Midbrain (tissue), 1 donor: ENCODE measurements at regions not wholly inside any gene's neighbourhood (a gene's known extent, or its start where the extent isn't known, plus 50 kb on each side); places are given as distances from the start of the nearest gene placed in this dataset.
A peak's percentile ranks its signal among the peaks of the same experiment; 100 is the strongest.
"Not testable (repeated sequence)": the region's sequence is repeated elsewhere in the genome, so short reads cannot be mapped to it uniquely, and the experiment has no call there.

Source experiments
- DNase-seq: peaks from one replicate; lab custom pipeline; 2025; lab: John Stamatoyannopoulos, UW

DNA sequence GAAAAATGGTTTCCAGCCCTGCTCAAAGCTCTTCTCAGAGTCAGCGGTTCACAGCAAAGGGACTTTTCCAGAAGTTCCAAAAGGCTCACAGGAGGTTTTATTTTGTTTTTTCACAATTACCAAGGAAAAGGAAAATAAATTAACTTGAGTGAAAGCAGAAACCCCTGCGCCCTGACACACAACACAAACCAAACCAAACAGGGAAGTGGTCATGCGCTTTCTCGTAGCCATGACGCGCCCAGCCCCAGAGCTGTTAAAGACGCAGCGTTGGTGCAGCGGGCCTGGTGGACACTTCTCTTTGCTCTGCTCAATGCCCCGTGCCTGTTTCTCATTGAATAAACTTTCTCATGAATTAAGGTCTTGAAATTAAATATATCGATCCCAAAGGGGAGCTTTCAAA is 134.4 kb upstream of the LYZL2 start:
- DNase-seq: no peak

DNA sequence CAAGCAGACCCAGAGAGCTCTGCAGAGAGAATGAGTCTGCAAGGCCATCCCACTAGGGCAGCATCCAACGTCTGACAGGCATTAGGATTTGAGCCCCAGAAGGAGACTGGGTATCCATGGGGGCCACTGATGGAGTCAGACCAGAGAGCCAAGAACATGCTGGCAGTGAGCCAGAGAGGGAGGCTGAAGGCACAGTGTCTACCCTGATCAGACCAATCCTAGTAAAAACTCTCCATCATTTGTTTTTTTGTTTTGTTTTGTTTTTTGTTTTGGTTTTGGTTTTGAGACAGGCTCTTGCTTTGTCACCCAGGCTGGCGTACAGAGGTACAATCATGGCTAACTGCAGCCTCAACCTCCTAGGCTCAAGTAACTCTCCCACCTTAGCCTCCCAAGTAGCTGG is 133.1 kb upstream of the LYZL2 start:
- DNase-seq: no peak

DNA sequence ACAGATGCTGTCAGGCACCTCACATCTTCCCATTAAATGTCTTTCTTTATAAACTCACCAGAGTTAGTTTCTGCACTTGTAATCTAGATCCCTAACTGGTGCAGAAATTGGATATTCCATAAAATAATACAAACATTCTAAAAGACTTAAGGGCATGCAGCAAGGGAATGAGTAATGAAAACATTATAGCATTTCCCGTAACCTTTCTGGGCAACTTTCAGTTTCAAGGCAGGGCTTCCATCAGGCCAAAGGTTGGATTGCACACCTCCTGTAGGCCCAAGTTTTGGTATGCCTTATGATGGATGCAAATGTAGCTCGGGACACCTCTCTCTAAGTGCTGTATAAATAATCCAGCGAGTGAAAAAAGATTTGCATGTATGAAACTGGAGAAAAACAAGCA is 129.9 kb upstream of the LYZL2 start:
- DNase-seq: no peak

GRCh38 chr10:30758338-30758737 is 128.8 kb upstream of the LYZL2 start:
- DNase-seq: no peak

GRCh38 chr10:30756896-30757295 is 127.3 kb upstream of the LYZL2 start:
- DNase-seq: no peak

DNA sequence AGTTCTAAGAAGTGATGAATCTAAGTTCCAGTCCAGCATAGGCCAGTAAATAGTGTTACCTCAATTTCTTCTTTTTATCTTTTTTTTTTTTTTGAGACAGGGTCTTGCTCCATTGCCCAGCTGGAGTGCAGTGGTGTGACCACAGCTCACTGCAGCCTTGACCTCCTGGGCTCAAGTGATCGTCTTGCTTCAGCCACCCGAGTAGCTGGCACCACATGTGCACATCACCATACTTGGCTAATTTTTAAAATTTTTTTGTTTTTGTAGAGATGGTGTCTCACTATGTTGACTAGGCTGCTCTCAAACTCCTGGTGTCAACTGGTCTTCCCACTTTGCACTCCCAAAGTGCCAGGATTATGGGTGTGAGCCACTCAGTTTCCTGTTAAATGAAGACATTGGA is 126.6 kb upstream of the LYZL2 start:
- DNase-seq: no peak

DNA sequence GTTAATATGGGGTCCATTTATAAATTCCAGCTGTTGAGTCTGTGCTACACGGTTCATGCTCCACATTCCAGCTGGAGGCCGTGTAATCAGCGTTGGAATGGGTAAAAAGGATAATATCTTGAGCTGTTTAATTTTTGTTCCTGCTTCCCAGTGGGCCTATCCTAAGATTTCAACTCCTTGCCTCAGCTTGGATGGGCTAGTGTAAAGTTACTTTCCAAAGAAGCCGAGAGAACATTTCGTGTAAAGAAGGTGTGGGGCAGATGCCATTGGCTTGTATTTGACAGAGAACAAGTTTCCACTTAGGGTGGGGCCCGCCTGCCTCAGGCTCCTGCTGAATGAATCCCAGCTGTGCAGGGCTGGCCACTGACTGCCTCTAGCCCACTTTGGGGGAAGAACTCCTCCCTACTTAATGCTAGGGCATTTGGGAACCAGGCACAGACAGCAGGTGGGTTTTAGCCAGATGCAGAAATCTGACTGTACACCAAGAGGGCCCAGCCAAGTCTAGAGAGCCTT is 125.9 kb upstream of the LYZL2 start:
- no peak for DNase-seq

GRCh38 chr10:30752481-30752881 is 122.9 kb upstream of the LYZL2 start:
- peak; percentile 50 for DNase-seq

- peak; percentile 89 for DNase-seq
Observed at GRCh38 chr10:30751678-30752331, 122.3 kb upstream of the LYZL2 start.

DNA sequence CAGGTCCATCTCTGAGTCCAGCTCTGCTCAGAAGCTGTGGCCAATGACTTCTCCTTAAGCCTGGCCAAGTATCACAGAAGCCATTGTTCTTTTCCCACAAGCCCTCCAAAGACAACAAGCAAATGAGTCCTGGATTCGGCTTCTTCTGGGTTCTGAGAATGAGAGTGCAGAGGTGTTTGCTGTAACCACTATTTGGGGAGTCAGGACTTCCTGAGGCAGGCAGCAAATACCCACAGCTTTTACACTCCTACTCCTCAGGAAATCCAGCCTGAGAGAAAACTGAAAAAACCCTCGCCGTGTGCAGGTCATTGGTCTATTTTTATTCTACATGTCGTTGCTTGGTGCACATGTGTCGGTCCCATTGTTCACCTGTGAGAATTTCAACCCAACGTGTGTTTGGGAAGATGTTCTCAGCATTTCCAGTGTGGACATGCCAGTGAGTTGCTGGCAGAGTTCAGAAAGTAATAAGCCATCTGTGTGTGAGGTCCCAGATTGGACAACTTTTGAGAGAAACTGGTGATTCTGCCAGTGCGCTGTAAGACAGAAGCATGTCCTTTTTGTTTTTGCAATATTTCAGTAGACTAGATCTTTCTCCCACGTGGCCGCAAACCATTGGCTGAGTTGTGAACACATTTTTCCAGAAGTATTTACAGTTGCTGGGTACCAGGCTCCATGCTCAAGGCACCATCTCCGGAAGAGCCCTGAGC is 121.6 kb upstream of the LYZL2 start:
- no peak for DNase-seq

DNA sequence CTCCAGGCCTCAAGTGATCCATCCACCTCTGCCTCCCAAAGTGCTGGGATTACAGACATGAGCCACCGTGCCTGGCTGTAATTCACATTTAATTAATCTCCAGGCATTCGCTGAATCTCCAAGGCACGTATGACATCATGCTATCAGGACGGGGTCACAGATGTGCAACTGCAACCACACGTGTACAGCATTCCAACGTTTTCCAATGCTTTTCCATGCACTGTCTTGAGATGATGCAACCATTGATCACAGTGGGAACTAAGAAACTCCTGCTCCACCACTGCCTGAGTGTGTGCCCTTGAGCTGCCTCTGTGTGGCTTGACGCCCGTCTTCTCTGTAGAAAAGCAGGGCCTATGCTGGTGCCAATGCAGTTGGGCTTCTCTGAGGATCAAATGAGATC is 119.8 kb upstream of the LYZL2 start:
- DNase-seq: no peak

DNA sequence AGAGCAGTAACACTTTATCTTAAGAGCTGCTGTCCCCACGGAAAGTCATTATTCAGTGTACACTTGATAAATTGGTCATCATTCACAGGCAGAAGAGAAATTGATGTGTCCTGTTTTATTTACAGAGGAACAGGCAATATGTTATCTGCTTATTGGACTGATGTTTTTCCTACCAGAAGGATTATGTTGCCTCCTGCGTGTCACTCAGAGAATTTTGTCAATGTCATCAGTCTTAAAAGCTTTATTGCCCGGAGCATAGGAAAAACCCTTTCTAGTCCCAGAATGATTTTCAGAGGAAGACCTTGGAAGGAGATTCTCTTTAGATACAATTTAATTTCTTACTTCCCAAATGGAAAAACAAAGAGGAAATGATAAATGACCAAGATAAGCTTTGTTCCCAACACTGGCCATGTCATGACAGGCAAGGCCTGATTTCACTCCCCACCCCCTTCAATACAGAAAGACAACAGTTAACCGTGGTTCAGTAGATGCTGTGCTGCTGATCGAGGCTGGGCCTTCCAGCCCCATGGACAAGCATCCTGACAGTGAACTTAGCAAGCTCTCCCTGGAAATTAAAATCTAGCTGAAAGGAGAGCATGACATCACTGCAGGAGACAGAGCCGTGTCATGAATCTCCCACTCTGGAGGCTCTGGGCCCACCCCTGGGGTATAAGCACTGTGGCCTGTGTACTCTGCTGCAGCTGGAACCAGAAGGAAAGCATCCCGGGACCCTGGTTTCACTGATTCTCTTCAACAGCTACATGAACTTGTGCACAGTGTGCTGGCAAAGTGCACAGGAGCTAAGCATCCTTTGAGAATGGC is 118.8 kb upstream of the LYZL2 start:
- DNase-seq: no peak

DNA sequence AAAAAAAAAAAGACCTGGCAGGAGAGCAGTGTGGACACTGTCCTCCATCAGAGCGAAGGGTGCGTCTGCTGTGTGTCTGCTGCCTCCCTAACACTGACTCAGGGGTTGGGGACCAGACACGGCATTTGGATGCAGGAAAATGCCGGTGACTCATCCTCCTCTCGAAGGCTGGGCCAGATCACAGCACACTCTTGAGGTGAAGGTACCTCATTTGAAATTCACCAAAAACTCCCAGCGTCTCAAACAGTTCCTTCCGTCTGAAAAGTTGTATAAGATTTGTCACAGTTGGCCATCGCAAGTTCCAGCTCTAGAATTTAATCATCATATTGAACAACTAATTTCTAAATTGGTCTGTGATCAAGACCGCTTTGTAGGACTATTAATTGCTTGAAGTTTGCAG is 118.1 kb upstream of the LYZL2 start:
- no peak for DNase-seq

GRCh38 chr10:30745953-30746352 is 116.4 kb upstream of the LYZL2 start:
- DNase-seq: no peak

DNA sequence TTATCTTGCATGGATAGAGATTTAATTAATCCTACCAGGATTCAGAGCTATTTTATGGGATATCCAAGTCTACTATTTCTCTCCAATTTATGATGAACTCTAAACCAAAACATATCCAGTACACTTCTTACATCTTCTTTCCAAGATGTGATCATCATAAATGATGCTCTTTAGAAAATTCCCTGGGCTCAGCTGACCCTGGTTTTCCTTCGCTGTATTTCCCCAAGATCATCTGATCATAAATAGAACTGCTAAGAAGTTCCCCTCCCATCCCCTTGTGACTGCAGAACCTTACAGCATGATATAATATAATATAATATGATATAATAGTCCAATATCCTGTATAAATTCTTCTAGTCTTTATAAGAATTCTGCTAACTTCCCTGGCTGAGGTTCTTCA is 114.6 kb upstream of the LYZL2 start:
- no peak for DNase-seq

- DNase-seq: no peak
Observed at GRCh38 chr10:30743586-30743985, 114.0 kb upstream of the LYZL2 start.

DNA sequence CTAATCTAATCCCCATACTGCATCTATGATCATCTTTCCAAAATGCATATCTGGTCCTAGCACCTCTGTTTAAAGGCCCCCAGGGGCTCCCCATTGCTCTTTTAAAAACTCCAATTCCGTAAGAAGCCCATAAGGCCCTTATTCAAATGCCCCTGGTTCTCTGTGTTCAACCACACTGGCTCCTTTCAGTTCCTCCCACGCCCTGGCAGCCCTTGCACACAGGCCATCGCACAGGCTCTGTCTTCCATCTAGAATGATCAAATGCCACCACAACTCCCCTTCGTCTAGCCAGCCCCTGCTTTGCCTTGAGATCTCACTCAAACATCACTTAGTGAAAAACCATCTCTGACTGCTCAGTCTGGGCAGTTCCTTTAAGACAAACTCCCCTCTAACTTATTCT is 112.9 kb upstream of the LYZL2 start:
- DNase-seq: no peak

DNA sequence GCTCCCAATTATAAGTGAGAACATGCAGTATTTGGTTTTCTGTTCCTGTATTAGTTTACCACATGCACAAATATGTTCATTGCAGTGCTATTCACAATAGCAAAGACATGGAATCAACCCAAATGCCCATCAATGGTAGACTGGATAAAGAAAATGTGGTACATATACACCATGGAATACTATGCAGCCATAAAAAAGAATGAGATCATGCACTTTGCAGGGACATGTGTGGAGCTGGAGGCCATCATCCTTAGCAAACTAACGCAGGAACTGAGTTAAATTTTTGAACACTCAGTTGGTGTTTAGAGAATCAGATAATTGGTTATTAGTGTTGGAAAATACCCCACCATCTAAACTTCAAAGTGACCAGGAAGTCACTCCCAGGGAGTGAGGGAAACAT is 111.2 kb upstream of the LYZL2 start:
- not testable (repeated sequence) for DNase-seq

DNA sequence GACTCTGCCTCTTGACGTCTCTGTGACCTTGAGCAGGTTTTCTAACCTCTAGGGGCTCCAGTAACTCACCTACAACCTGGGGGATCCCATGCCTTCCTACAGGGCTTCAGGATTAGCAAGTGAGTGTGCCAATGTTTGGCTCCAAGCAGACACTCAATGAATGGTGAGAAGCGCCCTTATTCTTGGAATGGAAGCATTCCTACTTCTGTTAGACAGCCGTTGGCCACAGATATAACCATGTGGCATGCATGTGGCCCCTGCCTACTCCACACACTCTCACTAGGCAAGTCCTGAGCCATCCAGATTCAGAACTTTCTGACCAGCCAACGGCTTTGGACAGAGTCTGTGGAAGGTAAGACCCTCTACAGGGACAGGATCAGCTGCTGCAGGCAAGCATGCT is 108.9 kb upstream of the LYZL2 start:
- DNase-seq: no peak

DNA sequence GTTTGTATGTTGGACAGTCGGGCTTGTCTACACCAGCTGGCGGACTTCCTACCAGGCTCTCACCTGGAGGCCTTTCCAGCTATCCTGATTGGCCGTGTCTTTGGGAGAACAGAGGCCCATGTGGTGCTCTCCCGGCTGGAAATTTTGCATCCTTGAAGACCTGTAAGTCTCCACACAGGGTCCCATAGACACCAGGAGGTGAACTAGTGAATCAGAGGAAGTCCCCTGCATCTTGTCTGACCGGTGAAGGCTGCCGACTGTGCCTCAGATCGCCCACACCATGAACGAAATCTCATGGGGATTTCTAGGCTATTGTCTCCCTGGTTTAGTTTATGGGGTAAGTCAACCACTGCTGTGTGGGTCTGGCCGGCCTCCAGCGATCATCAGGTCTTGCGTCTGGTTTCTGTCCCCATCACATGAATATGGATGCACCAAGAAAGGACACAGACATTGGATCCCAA is 108.4 kb upstream of the LYZL2 start:
- DNase-seq: no peak

DNA sequence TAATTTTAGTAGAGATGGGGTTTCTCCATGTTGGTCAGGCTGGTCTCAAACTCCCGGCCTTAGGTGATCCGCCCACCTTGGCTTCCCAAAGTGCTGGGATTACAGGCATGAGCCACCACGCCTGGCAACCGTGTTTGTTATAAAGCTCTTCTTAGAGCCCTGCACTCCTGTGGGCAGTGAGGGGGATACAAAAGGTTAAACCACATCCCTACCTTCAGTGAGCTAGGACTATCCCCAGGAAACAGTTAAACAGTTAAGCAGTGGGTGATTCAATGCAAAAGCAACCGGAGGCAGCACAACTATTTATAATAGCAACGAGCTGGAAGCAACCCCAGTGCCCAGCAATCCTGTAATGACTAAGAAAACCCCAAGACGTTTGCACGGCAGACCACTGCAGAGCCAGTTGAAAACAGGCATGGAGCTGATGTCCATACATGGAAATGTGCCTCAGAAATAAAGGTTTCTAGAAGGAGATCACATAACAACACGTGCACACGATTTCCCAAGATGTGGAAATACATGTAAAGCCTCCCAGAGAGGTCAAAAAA is 107.2 kb upstream of the LYZL2 start:
- no peak for DNase-seq

- DNase-seq: no peak
Observed at GRCh38 chr10:30734901-30735300, 105.3 kb upstream of the LYZL2 start.
